Keratinocyte (primary cell): ENCODE measurements at regions not wholly inside any gene's neighbourhood (a gene's known extent, or its start where the extent isn't known, plus 50 kb on each side); places are given as distances from the start of the nearest gene placed in this dataset.

Experiments
- DNase-seq: peaks from one replicate; pipeline ENCODE4 v3.0.0-alpha.2; 2011; ENCODE audit warnings: low read depth, missing footprints, low spot score
- FAIRE-seq: peaks from 2 replicates; lab custom pipeline; 2011; peaks lifted over from hg19 to GRCh38; lab: Jason Lieb, UNC
- H2AFZ ChIP-seq: 2 replicates; pipeline ENCODE4 v1.6.0; 2012; ENCODE audit warnings: low read length, control low read depth, inconsistent platforms; ENCODE audit not compliant: control insufficient read depth
- H3K27ac ChIP-seq: 2 replicates; pipeline ENCODE4 v1.5.1; 2011; ENCODE audit warnings: low read length; ENCODE audit not compliant: control insufficient read depth, insufficient read depth
- H3K27me3 ChIP-seq: 3 replicates; pipeline ENCODE4 v1.6.0; 2011; ENCODE audit warnings: low read length; ENCODE audit not compliant: control insufficient read depth, insufficient read depth; ENCODE audit errors: extremely low read depth
- H3K36me3 ChIP-seq, 2 experiments: 2 replicates in 1 of 2; 3 replicates in 1 of 2; pipeline ENCODE4 v1.5.1; 2011; ENCODE audit warnings: low read length in 2 of 2, mild to moderate bottlenecking in 1 of 2; ENCODE audit not compliant: control insufficient read depth in 2 of 2, insufficient read depth in 2 of 2; ENCODE audit errors: extremely low read depth in 1 of 2
- H3K4me1 ChIP-seq: 3 replicates; pipeline ENCODE4 v1.5.1; 2011; ENCODE audit warnings: low read length; ENCODE audit not compliant: control insufficient read depth, insufficient read depth; ENCODE audit errors: extremely low read depth
- H3K4me2 ChIP-seq: 3 replicates; pipeline ENCODE4 v1.6.0; 2011; ENCODE audit warnings: low read depth, low read length; ENCODE audit not compliant: control insufficient read depth, insufficient read depth; ENCODE audit errors: extremely low read depth
- H3K4me3 ChIP-seq, 3 experiments: fragments of 200-600 bp in 1 of 3; sonication (generic) in 1 of 3; 2 replicates in 2 of 3; 3 replicates in 1 of 3; pipeline ENCODE4 v1.5.1; 2011 to 2016; ENCODE audit warnings: low read length in 3 of 3, mild to moderate bottlenecking in 3 of 3, control low read depth in 2 of 3, inconsistent platforms in 1 of 3, low read depth in 1 of 3, mixed read lengths in 1 of 3, mixed run types in 1 of 3, moderate library complexity in 1 of 3; ENCODE audit not compliant: control insufficient read depth in 2 of 3, insufficient read depth in 2 of 3; ENCODE audit errors: extremely low read depth in 1 of 3
- H3K79me2 ChIP-seq: 2 replicates; pipeline ENCODE4 v1.6.0; 2012; ENCODE audit warnings: low read length; ENCODE audit not compliant: control insufficient read depth, insufficient read depth
- H3K9ac ChIP-seq: 3 replicates; pipeline ENCODE4 v1.6.0; 2011; ENCODE audit warnings: low read length; ENCODE audit not compliant: control insufficient read depth, insufficient read depth; ENCODE audit errors: extremely low read depth
- H3K9me1 ChIP-seq: 3 replicates; pipeline ENCODE4 v1.6.0; 2011; ENCODE audit warnings: low read length; ENCODE audit not compliant: control insufficient read depth, insufficient read depth; ENCODE audit errors: extremely low read depth
- H3K9me3 ChIP-seq: 2 replicates; pipeline ENCODE4 v1.5.1; 2012; ENCODE audit warnings: low read depth, low read length; ENCODE audit not compliant: control insufficient read depth
- H4K20me1 ChIP-seq: 3 replicates; pipeline ENCODE4 v1.6.0; 2011; ENCODE audit warnings: low read length; ENCODE audit not compliant: control insufficient read depth, insufficient read depth; ENCODE audit errors: extremely low read depth
- CTCF ChIP-seq, 3 experiments: IDR thresholded peaks in 1 of 3; conservative IDR thresholded peaks in 1 of 3; optimal IDR thresholded peaks in 1 of 3; 2 replicates in 2 of 3; 3 replicates in 1 of 3; pipeline versions ENCODE3 to v1.5.1; 2011; ENCODE audit warnings: low read length in 3 of 3, mild to moderate bottlenecking in 3 of 3, moderate library complexity in 2 of 3, control low read depth in 1 of 3, inconsistent platforms in 1 of 3; ENCODE audit not compliant: insufficient read depth in 2 of 3; ENCODE audit errors: extremely low read depth in 1 of 3
- EZH2 ChIP-seq: IDR thresholded peaks from one replicate; pipeline ENCODE4 v1.6.1; 2012; ENCODE audit warnings: inconsistent platforms, mild to moderate bottlenecking, low read length, moderate library complexity
- dilution Hi-C: fragments of 300-500 bp; cut with MboI; formaldehyde crosslinking; loops from one replicate; pipeline ENCODE4 v1.7.0; 2020; ENCODE audit warnings: low sequenced_read_pairs; ENCODE audit not compliant: extremely low pct_ligation_motif_present

DNA sequence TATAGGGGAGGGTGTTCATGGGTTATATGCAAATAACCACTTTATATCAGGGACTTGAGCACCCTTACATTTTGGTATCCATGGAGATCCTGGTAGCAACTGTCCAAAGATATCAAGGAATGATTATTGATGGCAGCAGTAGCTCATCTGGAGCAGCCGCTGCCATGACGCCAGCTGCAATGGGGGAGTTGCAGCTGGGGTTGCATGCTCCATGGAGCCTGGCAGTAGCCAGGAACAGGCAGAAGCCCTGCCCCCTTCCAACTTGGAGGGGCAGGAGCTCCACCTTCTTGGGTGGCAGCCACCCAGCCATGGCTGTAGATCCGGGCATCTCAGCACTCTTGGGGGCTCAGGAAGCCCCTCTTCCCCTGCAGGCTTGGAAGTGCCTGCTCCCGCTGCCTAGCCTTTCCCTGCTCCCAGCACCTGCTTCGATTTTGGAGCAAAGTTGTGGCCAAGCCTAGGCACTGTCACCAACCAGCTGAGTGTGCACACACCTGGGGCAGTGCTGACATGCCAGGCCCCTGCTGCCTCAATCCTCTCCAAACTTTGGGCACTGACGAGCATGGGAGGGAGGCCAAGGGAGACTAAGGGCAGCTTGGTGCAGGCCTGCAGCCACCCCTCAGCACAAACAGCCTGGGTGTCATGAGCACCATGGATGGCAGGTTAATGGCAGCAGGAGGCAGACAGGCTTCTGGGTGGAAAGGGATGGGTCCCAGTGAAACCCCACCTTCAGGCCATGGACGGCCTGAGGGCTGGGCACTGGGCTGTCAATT lies 235.6 kb upstream of the CSNK1A1L start:
- Histone ChIP-seq H3K36me3 (no peaks in the 10 kb centered on the region), H3K9ac (no peak overlapping the region), H3K27ac (no peak overlapping the region), H3K4me1 (no peaks in the 10 kb centered on the region), H3K27me3 (no peaks in the 10 kb centered on the region), H4K20me1 (no peaks in the 10 kb centered on the region), H3K9me1 (no peaks in the 10 kb centered on the region), H3K79me2 (no peaks in the 10 kb centered on the region), H3K4me3 (no peak overlapping the region), H3K9me3 (no peaks in the 10 kb centered on the region), H3K4me2 (no peak overlapping the region), H2AFZ (no peak overlapping the region)
- dilution Hi-C loops: no loop called here
- TF ChIP-seq CTCF (optimal IDR thresholded peaks at IDR 0.05 in 1 of 3, IDR thresholded peaks at IDR 0.05 in 1 of 3, conservative IDR thresholded peaks at IDR 0.05 in 1 of 3; ENCODE audit: extremely low read depth in 1 of 3, insufficient read depth in 2 of 3, low read length in 3 of 3) (no peak), EZH2 (no peak)
- FAIRE-seq: no peak
- DNase-seq: no peak

- dilution Hi-C loops: no loop called here
- no peak for TF ChIP-seq EZH2
- no peak for TF ChIP-seq CTCF (optimal IDR thresholded peaks at IDR 0.05 in 1 of 3, IDR thresholded peaks at IDR 0.05 in 1 of 3, conservative IDR thresholded peaks at IDR 0.05 in 1 of 3; ENCODE audit: extremely low read depth in 1 of 3, insufficient read depth in 2 of 3, low read length in 3 of 3)
- Histone ChIP-seq H3K9ac (no peak overlapping the region), H3K36me3 (no peaks in the 10 kb centered on the region), H3K79me2 (no peaks in the 10 kb centered on the region), H4K20me1 (no peaks in the 10 kb centered on the region), H3K4me1 (no peaks in the 10 kb centered on the region), H3K9me3 (no peaks in the 10 kb centered on the region), H3K27me3 (no peaks in the 10 kb centered on the region), H3K9me1 (no peaks in the 10 kb centered on the region), H3K4me2 (no peak overlapping the region), H3K27ac (no peak overlapping the region), H2AFZ (peak overlapping the region; percentile 57), H3K4me3 (no peak overlapping the region)
- no peak for FAIRE-seq
- DNase-seq: no peak
These were observed 233.9 kb upstream of the CSNK1A1L start for GRCh38 chr13:37339386-37339735.
